IPS-15b (cell line): ENCODE measurements at regions not wholly inside any gene's neighbourhood (a gene's known extent, or its start where the extent isn't known, plus 50 kb on each side); places are given as distances from the start of the nearest gene placed in this dataset.

Experiments used
- H3K27me3 ChIP-seq: one replicate; pipeline ENCODE4 v1.6.1; 2013; ENCODE audit warnings: low read length; ENCODE audit not compliant: control insufficient read depth, insufficient read depth
- H3K36me3 ChIP-seq: one replicate; pipeline ENCODE4 v1.6.1; 2013; ENCODE audit warnings: low read length; ENCODE audit not compliant: control insufficient read depth, insufficient read depth
- H3K4me1 ChIP-seq: one replicate; pipeline ENCODE4 v1.6.1; 2013; ENCODE audit warnings: mild to moderate bottlenecking, low read length; ENCODE audit not compliant: control insufficient read depth, insufficient read depth
- H3K4me3 ChIP-seq: one replicate; pipeline ENCODE4 v1.5.1; 2013; ENCODE audit warnings: low read depth, low read length
- H3K9ac ChIP-seq: one replicate; pipeline ENCODE4 v1.6.1; 2013; ENCODE audit warnings: low read depth, mild to moderate bottlenecking, low read length
- H3K9me3 ChIP-seq: one replicate; pipeline ENCODE4 v1.6.1; 2013; ENCODE audit warnings: mild to moderate bottlenecking, low read length; ENCODE audit not compliant: control insufficient read depth, insufficient read depth

DNA sequence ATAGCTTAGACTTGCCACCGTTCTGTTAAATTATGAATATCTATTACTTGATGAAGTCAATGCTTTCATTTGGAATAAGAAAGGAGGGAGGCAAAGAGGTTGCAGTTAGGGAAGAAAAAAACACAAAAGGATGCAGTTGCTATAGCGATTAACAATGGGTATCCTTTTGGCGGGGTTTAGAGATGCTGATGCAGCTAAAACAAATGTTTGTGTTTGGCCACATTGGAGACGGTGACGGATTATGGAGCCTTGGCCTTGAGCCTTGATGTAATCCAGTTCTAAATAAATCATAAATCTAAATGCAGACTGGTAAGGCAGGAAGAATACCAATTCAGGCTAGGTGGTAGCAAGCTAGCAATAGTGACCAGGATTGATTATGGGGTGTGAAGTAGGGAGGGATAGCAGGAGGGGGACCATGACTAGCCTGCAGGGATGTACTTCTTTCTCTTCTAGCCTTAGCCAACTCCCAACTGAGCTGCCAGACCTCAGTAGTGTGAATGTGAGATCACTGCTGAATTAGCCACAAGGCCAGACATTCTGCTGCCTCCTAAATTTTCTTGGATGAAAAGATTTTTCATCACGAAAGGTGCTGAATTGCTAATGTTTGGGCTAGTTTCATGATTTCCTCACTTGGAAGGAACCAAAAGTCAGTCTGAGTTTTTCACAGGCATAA lies 160.3 kb downstream of the TLR4 start:
- Histone ChIP-seq H3K27me3 (no peaks in the 10 kb centered on the region), H3K4me1 (no peaks in the 10 kb centered on the region), H3K4me3 (no peak overlapping the region), H3K9me3 (no peaks in the 10 kb centered on the region), H3K36me3 (no peaks in the 10 kb centered on the region), H3K9ac (no peak overlapping the region)

DNA sequence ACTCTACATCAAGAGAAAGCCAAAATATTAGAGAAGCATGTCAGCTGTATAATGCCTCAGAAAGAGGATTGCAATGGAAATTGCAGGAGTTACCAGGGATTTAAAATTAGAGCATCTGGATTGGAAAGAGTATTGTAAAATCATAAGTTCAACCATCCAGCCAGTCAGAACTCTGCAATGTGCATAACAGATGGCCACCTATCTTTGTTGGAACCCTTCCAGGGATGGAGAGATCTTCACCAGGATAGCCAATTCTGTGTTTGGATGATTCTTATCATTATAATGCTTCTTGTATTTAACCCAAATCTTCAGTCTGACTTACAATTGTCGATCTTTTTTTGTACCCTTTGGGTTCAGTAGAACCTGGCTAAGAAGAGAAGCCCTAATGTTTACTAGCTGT lies 164.4 kb downstream of the TLR4 start:
- H3K27me3 ChIP-seq = no peaks in the 10 kb centered on the region
- no peaks in the 10 kb centered on the region for H3K36me3 ChIP-seq
- no peaks in the 10 kb centered on the region for H3K9me3 ChIP-seq
- H3K4me3 ChIP-seq = no peak overlapping the region
- no peaks in the 10 kb centered on the region for H3K4me1 ChIP-seq
- H3K9ac ChIP-seq = no peak overlapping the region

DNA sequence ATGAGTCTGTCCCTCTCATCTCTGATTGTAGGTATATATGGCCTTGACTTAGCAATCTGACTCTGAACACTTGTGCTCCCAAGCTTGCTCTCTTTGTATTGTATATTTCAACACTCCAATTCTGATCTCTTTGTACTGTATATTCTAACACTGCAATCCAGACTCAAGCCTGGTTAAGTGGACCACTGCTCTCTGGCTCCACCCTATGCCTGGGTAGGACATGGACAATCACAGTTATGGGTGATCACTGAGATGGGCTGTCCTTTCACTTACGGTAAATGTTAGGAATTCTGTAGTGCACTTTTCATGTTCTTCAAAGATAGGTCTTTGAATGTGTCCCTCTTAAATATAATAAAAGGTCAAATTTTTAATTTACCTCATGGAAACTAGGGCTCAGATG lies 165.1 kb downstream of the TLR4 start:
- Histone ChIP-seq H3K4me1 (no peaks in the 10 kb centered on the region), H3K27me3 (no peaks in the 10 kb centered on the region), H3K4me3 (no peak overlapping the region), H3K9me3 (no peaks in the 10 kb centered on the region), H3K9ac (no peak overlapping the region), H3K36me3 (no peaks in the 10 kb centered on the region)

GRCh38 chr9:117869712-117870111 lies 165.5 kb downstream of the TLR4 start:
- no peaks in the 10 kb centered on the region for H3K4me1 ChIP-seq
- H3K4me3 ChIP-seq = no peak overlapping the region
- no peak overlapping the region for H3K9ac ChIP-seq
- H3K36me3 ChIP-seq = no peaks in the 10 kb centered on the region
- H3K27me3 ChIP-seq = no peaks in the 10 kb centered on the region
- no peaks in the 10 kb centered on the region for H3K9me3 ChIP-seq

DNA sequence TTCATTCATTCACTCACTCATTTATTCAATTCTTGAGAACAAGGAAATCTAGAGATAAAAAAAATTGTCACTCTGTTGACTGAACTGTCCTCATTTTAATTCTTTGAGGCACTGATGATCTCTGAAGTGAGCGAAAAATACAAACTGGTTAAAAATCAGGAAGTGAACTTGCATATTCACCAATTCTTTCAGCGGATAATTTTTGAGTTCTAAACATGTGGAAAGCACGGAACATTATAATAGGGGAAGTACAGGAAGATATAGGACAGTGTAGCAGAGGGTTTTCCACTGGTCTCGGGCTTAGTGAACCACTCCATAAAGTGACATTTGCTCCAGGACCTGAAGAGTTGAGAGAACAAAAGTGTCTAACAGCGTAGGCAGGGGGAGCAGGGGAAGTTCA lies 169.5 kb downstream of the TLR4 start:
- H3K9ac ChIP-seq = no peak overlapping the region
- H3K36me3 ChIP-seq = no peaks in the 10 kb centered on the region
- no peaks in the 10 kb centered on the region for H3K9me3 ChIP-seq
- no peaks in the 10 kb centered on the region for H3K4me1 ChIP-seq
- no peaks in the 10 kb centered on the region for H3K27me3 ChIP-seq
- no peak overlapping the region for H3K4me3 ChIP-seq

- H3K4me1 ChIP-seq = no peaks in the 10 kb centered on the region
- no peaks in the 10 kb centered on the region for H3K9me3 ChIP-seq
- no peak overlapping the region for H3K4me3 ChIP-seq
- no peaks in the 10 kb centered on the region for H3K36me3 ChIP-seq
- no peak overlapping the region for H3K9ac ChIP-seq
- H3K27me3 ChIP-seq = no peaks in the 10 kb centered on the region
These were observed 171.7 kb downstream of the TLR4 start for GRCh38 chr9:117875886-117876285.

- H3K4me1 ChIP-seq = no peaks in the 10 kb centered on the region
- H3K4me3 ChIP-seq = no peak overlapping the region
- no peaks in the 10 kb centered on the region for H3K9me3 ChIP-seq
- no peaks in the 10 kb centered on the region for H3K36me3 ChIP-seq
- no peak overlapping the region for H3K9ac ChIP-seq
- no peaks in the 10 kb centered on the region for H3K27me3 ChIP-seq
These were observed 178.0 kb downstream of the TLR4 start for GRCh38 chr9:117882171-117882570.

- Histone ChIP-seq H3K27me3 (no peaks in the 10 kb centered on the region), H3K4me3 (no peak overlapping the region), H3K4me1 (no peaks in the 10 kb centered on the region), H3K9me3 (no peaks in the 10 kb centered on the region), H3K9ac (no peak overlapping the region), H3K36me3 (no peaks in the 10 kb centered on the region)
These were observed 182.4 kb downstream of the TLR4 start for GRCh38 chr9:117886616-117887015.

- Histone ChIP-seq H3K27me3 (no peaks in the 10 kb centered on the region), H3K9me3 (no peaks in the 10 kb centered on the region), H3K36me3 (no peaks in the 10 kb centered on the region), H3K4me1 (no peaks in the 10 kb centered on the region), H3K9ac (no peak overlapping the region), H3K4me3 (no peak overlapping the region)
These were observed 183.2 kb downstream of the TLR4 start for GRCh38 chr9:117887383-117887782.

- Histone ChIP-seq H3K27me3 (no peaks in the 10 kb centered on the region), H3K36me3 (no peaks in the 10 kb centered on the region), H3K9me3 (no peaks in the 10 kb centered on the region), H3K4me3 (no peak overlapping the region), H3K9ac (no peak overlapping the region), H3K4me1 (no peaks in the 10 kb centered on the region)
These were observed 183.7 kb downstream of the TLR4 start for GRCh38 chr9:117887941-117888340.

- Histone ChIP-seq H3K4me1 (no peaks in the 10 kb centered on the region), H3K9me3 (no peaks in the 10 kb centered on the region), H3K4me3 (no peak overlapping the region), H3K36me3 (no peaks in the 10 kb centered on the region), H3K9ac (no peak overlapping the region), H3K27me3 (no peaks in the 10 kb centered on the region)
These were observed 199.2 kb downstream of the TLR4 start for GRCh38 chr9:117903453-117903852.

DNA sequence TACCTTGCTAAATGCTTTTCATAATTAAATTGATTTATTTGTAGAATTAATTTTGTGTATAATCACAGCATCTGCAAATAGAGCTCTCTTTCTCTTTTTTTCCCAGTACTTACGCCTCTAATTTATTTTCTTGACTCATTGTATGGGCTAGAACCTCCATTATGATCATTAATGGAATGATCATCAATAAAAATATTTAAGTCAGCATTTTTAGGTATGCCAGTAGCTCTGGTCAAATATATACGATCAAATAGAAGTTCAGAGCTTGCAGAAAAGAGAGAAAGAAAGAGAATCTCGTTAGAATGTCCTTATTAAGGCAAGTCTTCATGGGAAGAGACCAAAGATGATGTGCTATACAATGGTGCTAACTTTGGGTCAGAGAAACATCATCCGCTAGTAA lies 202.6 kb downstream of the TLR4 start:
- H3K4me1 ChIP-seq = no peaks in the 10 kb centered on the region
- no peak overlapping the region for H3K9ac ChIP-seq
- no peaks in the 10 kb centered on the region for H3K36me3 ChIP-seq
- no peaks in the 10 kb centered on the region for H3K9me3 ChIP-seq
- no peak overlapping the region for H3K4me3 ChIP-seq
- H3K27me3 ChIP-seq = no peaks in the 10 kb centered on the region
